IMR-90 (cell line): ENCODE measurements at regions not wholly inside any gene's neighbourhood (a gene's known extent, or its start where the extent isn't known, plus 50 kb on each side); places are given as distances from the start of the nearest gene placed in this dataset.

ENCODE experiments used
- BHLHE40 ChIP-seq: fragments of 150-350 bp; IDR thresholded peaks from 2 replicates; pipeline ENCODE4 v1.6.1; 2016; ENCODE audit warnings: mild to moderate bottlenecking, low read depth, low read length
- CEBPB ChIP-seq: IDR thresholded peaks from 2 replicates; pipeline ENCODE4 v1.6.1; 2012; ENCODE audit warnings: low read depth, low read length, improper control_type of control experiment
- CHD1 ChIP-seq: IDR thresholded peaks from 2 replicates; pipeline ENCODE4 v1.6.1; 2012; ENCODE audit warnings: low read depth, low read length, improper control_type of control experiment
- CTCF ChIP-seq: conservative IDR thresholded peaks from 2 replicates; pipeline ENCODE4 v1.5.1; 2012; ENCODE audit warnings: mild to moderate bottlenecking, low read depth, low read length, improper control_type of control experiment
- ELK1 ChIP-seq: fragments of 150-350 bp; IDR thresholded peaks from 2 replicates; pipeline ENCODE4 v1.6.1; 2016; ENCODE audit warnings: low read depth, mild to moderate bottlenecking, low read length, moderate library complexity, borderline replicate concordance
- FOS ChIP-seq: fragments of 150-350 bp; IDR thresholded peaks from 2 replicates; pipeline ENCODE4 v1.6.1; 2016; ENCODE audit warnings: low read depth, low read length
- MAFK ChIP-seq: IDR thresholded peaks from 2 replicates; pipeline ENCODE4 v1.6.1; 2012; ENCODE audit warnings: low read depth, low read length, improper control_type of control experiment
- MXI1 ChIP-seq: IDR thresholded peaks from 2 replicates; pipeline ENCODE4 v1.6.1; 2012; ENCODE audit warnings: low read depth, mild to moderate bottlenecking, low read length, moderate library complexity, borderline replicate concordance
- POLR2A ChIP-seq: IDR thresholded peaks from 2 replicates; pipeline ENCODE4 v1.6.1; 2012; ENCODE audit warnings: mild to moderate bottlenecking, low read depth, low read length
- RAD21 ChIP-seq: IDR thresholded peaks from 2 replicates; pipeline ENCODE4 v1.6.1; 2012; ENCODE audit warnings: low read length, improper control_type of control experiment
- RCOR1 ChIP-seq: IDR thresholded peaks from 2 replicates; pipeline ENCODE4 v1.6.1; 2012; ENCODE audit warnings: mild to moderate bottlenecking, low read length, improper control_type of control experiment; ENCODE audit not compliant: insufficient replicate concordance
- RFX5 ChIP-seq: IDR thresholded peaks from 2 replicates; pipeline ENCODE4 v1.8.0; 2012; ENCODE audit warnings: low read depth, mild to moderate bottlenecking, low read length, moderate library complexity
- SMC3 ChIP-seq: fragments of 150-350 bp; IDR thresholded peaks from 2 replicates; pipeline ENCODE4 v1.6.1; 2016; ENCODE audit warnings: low read depth, mild to moderate bottlenecking, antibody characterized with exemption, low read length, moderate library complexity
- USF2 ChIP-seq: fragments of 150-350 bp; IDR thresholded peaks from 2 replicates; pipeline ENCODE4 v1.6.1; 2017; ENCODE audit warnings: mild to moderate bottlenecking, antibody characterized with exemption, low read length, low read depth

GRCh38 chr1:63157085-63157484 is 165.3 kb upstream of the FOXD3 start:
- TF ChIP-seq RCOR1, result no peak
- TF ChIP-seq CTCF, result no peak
- no peak for TF ChIP-seq CHD1
- no peak for TF ChIP-seq POLR2A
- TF ChIP-seq BHLHE40, result no peak
- no peak for TF ChIP-seq USF2
- TF ChIP-seq RAD21, result no peak
- no peak for TF ChIP-seq RFX5
- TF ChIP-seq ELK1, result no peak
- TF ChIP-seq FOS, result no peak
- TF ChIP-seq CEBPB, result no peak
- TF ChIP-seq MXI1, result no peak
- TF ChIP-seq SMC3, result no peak
- TF ChIP-seq MAFK, result no peak
